ENCODE measurements at regions not wholly inside any gene's neighbourhood (a gene's known extent, or its start where the extent isn't known, plus 50 kb on each side); places are given as distances from the start of the nearest gene placed in this dataset.

DNA sequence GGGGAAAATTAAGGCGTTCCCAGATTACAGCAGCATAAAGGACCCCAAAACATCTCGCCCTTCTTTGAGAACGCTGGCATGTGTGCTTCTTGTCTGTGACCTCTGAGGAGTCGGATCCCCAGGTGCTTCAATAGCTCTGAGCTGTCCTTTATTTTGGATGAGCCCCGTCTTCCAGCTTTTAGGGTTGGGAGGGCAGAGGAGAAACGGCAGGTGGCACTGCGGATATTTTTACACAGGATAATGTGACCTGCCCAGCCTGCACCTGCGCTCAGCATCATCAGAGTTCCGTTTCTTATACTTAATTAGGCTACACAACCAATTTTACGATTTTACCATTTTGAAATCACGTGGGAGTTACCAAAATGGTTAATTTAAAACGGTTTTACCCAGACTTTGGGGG lies 147.7 kb upstream of the RPS6KA2 start:
- no peak overlapping the region for H4K8ac ChIP-seq (replicated peaks; ENCODE audit: insufficient read length, low read depth, low read length)
- no peak overlapping the region for H3K14ac ChIP-seq (ENCODE audit: insufficient read depth, low read length)
- Mint-ChIP-seq H3K36me3 (ENCODE audit: insufficient read depth in 1 of 3, low read depth in 3 of 3) (no peaks in the 10 kb centered on the region; a peak in 1 of 7 replicates), H3K4me1 (peaks cover 24 to 30% of the 10 kb centered on the region in 2 experiments), H3K27me3 (ENCODE audit: low read depth) (peaks cover 8% of the 10 kb centered on the region), H3K27ac (no peak overlapping the region), H3K9me3 (peaks cover 0 to 3% of the 10 kb centered on the region in 2 experiments; a peak in 1 of 5 replicates), H3K4me3 (no peak overlapping the region)
- no peak for DNase-seq
- no peaks in the 10 kb centered on the region for H3K23me2 ChIP-seq (ENCODE audit: insufficient read length, low read depth, low read length, poor library complexity, severe bottlenecking)
- no peak overlapping the region for H3K9ac ChIP-seq (ENCODE audit: extremely low read depth, insufficient read length, low read length)
- no peak overlapping the region for H3K18ac ChIP-seq (ENCODE audit: insufficient read length, low read depth, low read length)
- H3K79me2 ChIP-seq (ENCODE audit: insufficient read depth, low read length) = no peaks in the 10 kb centered on the region
- H2BK120ac ChIP-seq (ENCODE audit: low read depth, low read length, poor library complexity, severe bottlenecking) = no peak overlapping the region
- H3T11ph ChIP-seq (ENCODE audit: low read length) = no peak overlapping the region
- H3K4me2 ChIP-seq (ENCODE audit: insufficient read depth, insufficient read length, low read length) = no peak overlapping the region
- H3K4ac ChIP-seq (ENCODE audit: low read depth, low read length) = no peak overlapping the region
- no peak overlapping the region for H4K91ac ChIP-seq (ENCODE audit: insufficient read length, low read depth, low read length)
- H4K5ac ChIP-seq (ENCODE audit: insufficient read length, low read depth, low read length) = no peak overlapping the region
- no peaks in the 10 kb centered on the region for H3K9me3 ChIP-seq (ENCODE audit: control insufficient read depth, low read depth, low read length)
- peaks cover 2% of the 10 kb centered on the region; the same call in 1 of the 2 replicates for H3K4me1 ChIP-seq (ENCODE audit: insufficient read depth, low read length)
- H2BK15ac ChIP-seq (ENCODE audit: low read depth, low read length) = no peak overlapping the region
- TF ChIP-seq, protein P1, sequence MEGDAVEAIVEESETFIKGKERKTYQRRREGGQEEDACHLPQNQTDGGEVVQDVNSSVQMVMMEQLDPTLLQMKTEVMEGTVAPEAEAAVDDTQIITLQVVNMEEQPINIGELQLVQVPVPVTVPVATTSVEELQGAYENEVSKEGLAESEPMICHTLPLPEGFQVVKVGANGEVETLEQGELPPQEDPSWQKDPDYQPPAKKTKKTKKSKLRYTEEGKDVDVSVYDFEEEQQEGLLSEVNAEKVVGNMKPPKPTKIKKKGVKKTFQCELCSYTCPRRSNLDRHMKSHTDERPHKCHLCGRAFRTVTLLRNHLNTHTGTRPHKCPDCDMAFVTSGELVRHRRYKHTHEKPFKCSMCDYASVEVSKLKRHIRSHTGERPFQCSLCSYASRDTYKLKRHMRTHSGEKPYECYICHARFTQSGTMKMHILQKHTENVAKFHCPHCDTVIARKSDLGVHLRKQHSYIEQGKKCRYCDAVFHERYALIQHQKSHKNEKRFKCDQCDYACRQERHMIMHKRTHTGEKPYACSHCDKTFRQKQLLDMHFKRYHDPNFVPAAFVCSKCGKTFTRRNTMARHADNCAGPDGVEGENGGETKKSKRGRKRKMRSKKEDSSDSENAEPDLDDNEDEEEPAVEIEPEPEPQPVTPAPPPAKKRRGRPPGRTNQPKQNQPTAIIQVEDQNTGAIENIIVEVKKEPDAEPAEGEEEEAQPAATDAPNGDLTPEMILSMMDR (conservative IDR thresholded peaks at IDR 0.05) = no peak
- H3K79me1 ChIP-seq (ENCODE audit: insufficient read depth, low read depth, low read length, poor library complexity, severe bottlenecking) = no peaks in the 10 kb centered on the region
- no peak overlapping the region for H2AFZ ChIP-seq (ENCODE audit: low read length)
- H4K20me1 ChIP-seq (ENCODE audit: control insufficient read depth, insufficient read depth, insufficient read length) = no peaks in the 10 kb centered on the region
- H3K27ac ChIP-seq (ENCODE audit: insufficient read length, low read depth, low read length) = no peak overlapping the region
- no CpG with 5 or more reads among the region's 12 CpGs for WGBS (ENCODE audit: extremely low coverage, insufficient read length, low lambda C conversion rate)
- no peaks in the 10 kb centered on the region for H3K27me3 ChIP-seq (ENCODE audit: insufficient read depth, low read length)
- no peak overlapping the region for H2AK5ac ChIP-seq (ENCODE audit: insufficient read length, low read length)
- no peak overlapping the region for H2BK12ac ChIP-seq (ENCODE audit: insufficient read length, low read depth, low read length)
- no peak overlapping the region for H3K56ac ChIP-seq (ENCODE audit: insufficient read length, low read depth, low read length)
- H2BK5ac ChIP-seq (ENCODE audit: insufficient read length, low read length) = no peak overlapping the region
- H2BK20ac ChIP-seq (ENCODE audit: low read depth, low read length, poor library complexity, severe bottlenecking) = no peak overlapping the region
- H3K23ac ChIP-seq (ENCODE audit: insufficient read length, low read depth, low read length) = no peak overlapping the region

Measured in H9 (cell line).